Epithelial cell of esophagus (primary cell): ENCODE measurements at regions not wholly inside any gene's neighbourhood (a gene's known extent, or its start where the extent isn't known, plus 50 kb on each side); places are given as distances from the start of the nearest gene placed in this dataset.

Experiments
- DNase-seq: peaks from one replicate; pipeline ENCODE4 v3.0.0; 2010; ENCODE audit warnings: low read depth
- H3K4me3 ChIP-seq: 2 replicates; pipeline ENCODE4 v1.5.1; 2011; ENCODE audit warnings: mild to moderate bottlenecking, low read length, control low read depth
- TF ChIP-seq, protein P1 (sequence below): IDR thresholded peaks from 2 replicates; pipeline ENCODE4 v1.5.1; 2011; ENCODE audit warnings: low read depth, mild to moderate bottlenecking, low read length, control low read depth, inconsistent platforms; ENCODE audit not compliant: insufficient read depth; ENCODE audit errors: missing control alignments

DNA sequence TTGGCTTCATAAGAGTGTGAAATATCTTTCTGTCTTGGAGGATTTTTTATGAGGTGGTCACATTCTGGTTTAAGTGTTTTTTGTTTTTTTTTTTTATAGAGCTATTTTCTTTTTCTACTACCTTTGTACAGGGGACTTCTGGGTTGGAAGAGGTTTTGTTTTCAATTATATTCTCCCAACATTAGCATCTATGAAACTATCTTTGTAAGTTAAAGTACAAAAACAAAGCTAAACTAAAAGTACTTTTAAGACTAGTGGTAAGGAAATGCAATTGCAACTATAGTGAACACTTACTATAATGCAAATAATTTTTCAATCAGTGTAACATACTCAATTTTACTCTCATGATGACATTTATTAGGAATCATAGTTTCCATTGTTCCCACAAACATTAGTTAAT lies 688.2 kb downstream of the SI start:
- DNase-seq = no peak
- TF ChIP-seq, protein P1, sequence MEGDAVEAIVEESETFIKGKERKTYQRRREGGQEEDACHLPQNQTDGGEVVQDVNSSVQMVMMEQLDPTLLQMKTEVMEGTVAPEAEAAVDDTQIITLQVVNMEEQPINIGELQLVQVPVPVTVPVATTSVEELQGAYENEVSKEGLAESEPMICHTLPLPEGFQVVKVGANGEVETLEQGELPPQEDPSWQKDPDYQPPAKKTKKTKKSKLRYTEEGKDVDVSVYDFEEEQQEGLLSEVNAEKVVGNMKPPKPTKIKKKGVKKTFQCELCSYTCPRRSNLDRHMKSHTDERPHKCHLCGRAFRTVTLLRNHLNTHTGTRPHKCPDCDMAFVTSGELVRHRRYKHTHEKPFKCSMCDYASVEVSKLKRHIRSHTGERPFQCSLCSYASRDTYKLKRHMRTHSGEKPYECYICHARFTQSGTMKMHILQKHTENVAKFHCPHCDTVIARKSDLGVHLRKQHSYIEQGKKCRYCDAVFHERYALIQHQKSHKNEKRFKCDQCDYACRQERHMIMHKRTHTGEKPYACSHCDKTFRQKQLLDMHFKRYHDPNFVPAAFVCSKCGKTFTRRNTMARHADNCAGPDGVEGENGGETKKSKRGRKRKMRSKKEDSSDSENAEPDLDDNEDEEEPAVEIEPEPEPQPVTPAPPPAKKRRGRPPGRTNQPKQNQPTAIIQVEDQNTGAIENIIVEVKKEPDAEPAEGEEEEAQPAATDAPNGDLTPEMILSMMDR = no peak
- no peak overlapping the region for H3K4me3 ChIP-seq

DNA sequence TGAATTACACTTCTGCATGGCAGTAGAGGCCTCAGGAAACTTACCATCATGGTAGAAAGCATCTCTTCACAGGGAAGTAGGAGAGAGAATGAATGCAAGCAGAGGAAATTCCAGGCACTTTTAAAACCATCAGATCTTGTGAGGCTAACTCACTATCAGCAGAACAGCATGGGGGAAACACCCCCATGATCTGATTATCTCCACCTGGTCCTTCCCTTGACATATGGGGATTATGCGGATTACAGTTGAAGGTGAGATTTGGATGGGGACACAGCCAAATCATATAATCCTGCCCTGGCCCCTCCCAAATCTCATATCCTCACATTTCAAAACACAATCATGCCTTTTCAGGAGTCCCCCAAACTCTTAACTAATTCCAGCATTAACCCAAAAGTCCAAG lies 691.1 kb downstream of the SI start:
- DNase-seq = no peak
- TF ChIP-seq, protein P1 = no peak
- no peak overlapping the region for H3K4me3 ChIP-seq

DNA sequence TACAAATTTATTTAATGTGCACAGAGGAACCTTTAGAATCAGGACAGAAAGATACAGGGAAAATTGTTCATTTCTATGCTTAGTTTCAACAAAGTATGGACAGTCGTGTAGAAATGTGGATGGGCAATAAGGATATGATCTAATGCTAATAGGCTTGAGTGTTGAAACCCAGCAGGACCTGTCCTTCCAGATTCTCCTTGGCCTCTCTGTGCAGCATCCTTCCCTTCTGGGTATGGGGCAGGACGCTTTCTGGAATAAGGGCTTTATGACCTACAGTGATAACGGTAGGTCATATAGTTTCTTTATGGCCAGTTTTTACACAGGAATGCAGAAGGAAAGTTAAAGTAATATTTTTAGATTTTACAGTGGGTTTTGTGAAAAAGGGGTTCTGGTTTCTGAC lies 698.1 kb downstream of the SI start:
- no peak overlapping the region for H3K4me3 ChIP-seq
- TF ChIP-seq, protein P1 = no peak
- peak; percentile 1 for DNase-seq

DNA sequence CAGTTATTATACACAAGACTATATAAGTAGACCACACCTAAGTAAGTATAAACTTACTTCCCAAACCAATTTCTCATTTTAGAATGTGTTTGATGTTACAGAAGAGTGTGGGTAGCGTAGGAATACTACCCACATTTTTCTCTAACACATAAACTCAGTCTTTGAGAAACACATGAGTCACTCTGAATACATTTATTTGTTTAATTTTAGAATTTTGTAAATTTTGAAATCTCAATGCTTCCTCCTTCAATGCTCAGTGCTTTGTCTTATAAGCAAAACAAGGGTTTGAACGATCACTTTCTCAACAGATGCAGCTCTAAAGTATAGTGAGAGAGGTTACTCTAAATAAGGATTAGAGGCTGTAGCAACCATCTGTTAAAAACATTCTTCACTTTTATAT lies 700.8 kb downstream of the SI start:
- DNase-seq = no peak
- TF ChIP-seq, protein P1 = no peak
- H3K4me3 ChIP-seq = no peak overlapping the region

DNA sequence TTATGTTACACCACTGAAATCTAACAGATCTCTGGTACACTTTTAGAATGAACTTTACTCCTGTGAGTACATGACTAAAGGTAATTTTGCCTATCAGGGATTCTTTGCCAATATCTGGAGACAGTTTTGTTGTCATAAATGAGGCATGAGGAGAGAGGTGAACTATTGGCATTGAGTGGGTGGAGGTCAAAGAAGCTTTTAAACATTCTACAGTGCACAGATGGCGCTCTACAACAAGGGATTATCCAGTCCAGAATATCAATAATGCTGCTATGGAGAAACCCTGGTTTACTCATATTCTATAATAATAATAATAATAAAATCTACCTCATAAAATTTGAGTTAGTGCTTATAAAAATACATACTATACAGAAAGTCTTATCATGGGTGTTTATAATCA lies 702.3 kb downstream of the SI start:
- TF ChIP-seq, protein P1 = no peak
- no peak for DNase-seq
- no peak overlapping the region for H3K4me3 ChIP-seq

DNA sequence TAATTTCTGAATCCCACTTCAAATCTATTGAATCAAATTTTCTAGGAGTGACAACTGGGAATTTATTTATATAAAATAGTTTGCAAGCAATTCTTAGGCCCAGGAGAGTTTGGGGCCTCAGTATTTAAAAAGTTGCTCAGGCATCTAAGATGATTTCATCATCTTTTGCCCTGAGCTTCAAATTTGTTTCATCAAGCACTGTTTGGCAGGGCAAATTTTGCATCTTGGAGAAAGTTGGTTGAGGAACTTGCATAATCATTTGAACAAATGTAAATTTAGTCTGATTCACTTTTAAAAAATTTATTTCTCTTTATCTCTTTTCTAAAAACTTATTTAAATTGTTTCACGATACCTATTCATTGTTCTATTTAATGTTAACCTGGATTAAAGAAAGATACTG lies 702.8 kb downstream of the SI start:
- no peak for DNase-seq
- TF ChIP-seq, protein P1 = no peak
- no peak overlapping the region for H3K4me3 ChIP-seq

- no peak for DNase-seq
- TF ChIP-seq, protein P1 = no peak
- no peak overlapping the region for H3K4me3 ChIP-seq
Measured at GRCh38 chr3:164371681-164372080, 706.6 kb downstream of the SI start.
